ENCODE measurements at regions not wholly inside any gene's neighbourhood (a gene's known extent, or its start where the extent isn't known, plus 50 kb on each side); places are given as distances from the start of the nearest gene placed in this dataset.
"Not testable (repeated sequence)": the region's sequence is repeated elsewhere in the genome, so short reads cannot be mapped to it uniquely, and the experiment has no call there.

- TF ChIP-seq CTCF (IDR thresholded peaks at IDR 0.05) (no peak), POLR2A (IDR thresholded peaks at IDR 0.05) (no peak)
- Histone ChIP-seq H3K4me3 (no peak overlapping the region), H3K9me3 (replicated peaks in 1 of 3) (no peaks in the 10 kb centered on the region), H3K4me1 (replicated peaks in 1 of 2) (peaks cover 4 to 14% of the 10 kb centered on the region in 2 donors), H3K27ac (no peak overlapping the region), H3K27me3 (no peaks in the 10 kb centered on the region), H3K36me3 (replicated peaks in 1 of 2) (no peaks in the 10 kb centered on the region)
- intact Hi-C loops (cut with DNase I) = no loop called here
- DNase-seq = no peak
- WGBS, 4 donors = 74 to 89% (median 82%) methylated on average over 6 of the region's 6 CpGs
Measured at GRCh38 chr7:17046666-17047065, 164.9 kb upstream of the AGR3 start.

GRCh38 chr7:17053164-17053563 is 171.4 kb upstream of the AGR3 start:
- H3K9me3 ChIP-seq (replicated peaks in 1 of 3); intact Hi-C loops (cut with DNase I); H3K36me3 ChIP-seq (replicated peaks in 1 of 2); H3K27me3 ChIP-seq; DNase-seq; H3K27ac ChIP-seq; H3K4me1 ChIP-seq (replicated peaks in 1 of 2); H3K4me3 ChIP-seq: not testable (repeated sequence)
- WGBS, 4 donors = 76 to 87% (median 84%) methylated on average over 3 to 9 of the region's 9 CpGs

- intact Hi-C loops (cut with DNase I) = no loop called here
Measured at GRCh38 chr7:17054206-17054605, 172.4 kb upstream of the AGR3 start.

GRCh38 chr7:17054836-17055235 is 173.1 kb upstream of the AGR3 start:
- Histone ChIP-seq H3K9me3 (replicated peaks in 1 of 3) (no peaks in the 10 kb centered on the region), H3K36me3 (replicated peaks in 1 of 2) (no peaks in the 10 kb centered on the region), H3K4me3 (no peak overlapping the region), H3K4me1 (replicated peaks in 1 of 2) (no peaks in the 10 kb centered on the region), H3K27me3 (no peaks in the 10 kb centered on the region), H3K27ac (no peak overlapping the region)
- no peak for DNase-seq
- no peak for TF ChIP-seq POLR2A (IDR thresholded peaks at IDR 0.05)
- no peak for TF ChIP-seq CTCF (IDR thresholded peaks at IDR 0.05)
- WGBS, 4 donors = 75 to 79% (median 75%) methylated on average over 2 of the region's 2 CpGs
- intact Hi-C loops (cut with DNase I) = no loop called here

More at GRCh38 chr7:17054206-17054605, 172.4 kb upstream of the AGR3 start:
- no peaks in the 10 kb centered on the region for H3K4me1 ChIP-seq (replicated peaks in 1 of 2)
- H3K36me3 ChIP-seq (replicated peaks in 1 of 2) = no peaks in the 10 kb centered on the region
- no peak overlapping the region for H3K27ac ChIP-seq
- TF ChIP-seq CTCF (IDR thresholded peaks at IDR 0.05) (no peak), POLR2A (IDR thresholded peaks at IDR 0.05) (no peak)
- WGBS, 4 donors = 60 to 88% (median 71%) methylated on average over 3 of the region's 3 CpGs
- H3K4me3 ChIP-seq = no peak overlapping the region
- H3K9me3 ChIP-seq (replicated peaks in 1 of 3) = no peaks in the 10 kb centered on the region
- no peaks in the 10 kb centered on the region for H3K27me3 ChIP-seq
- no peak for DNase-seq

GRCh38 chr7:17055596-17055995 is 173.8 kb upstream of the AGR3 start:
- DNase-seq = no peak
- H3K9me3 ChIP-seq (replicated peaks in 1 of 3) = no peaks in the 10 kb centered on the region
- TF ChIP-seq POLR2A (IDR thresholded peaks at IDR 0.05) (no peak), CTCF (IDR thresholded peaks at IDR 0.05) (no peak)
- no peaks in the 10 kb centered on the region for H3K27me3 ChIP-seq
- H3K27ac ChIP-seq = no peak overlapping the region
- 91 to 98% (median 95%) methylated on average over 2 of the region's 2 CpGs for WGBS, 4 donors
- no peaks in the 10 kb centered on the region for H3K4me1 ChIP-seq (replicated peaks in 1 of 2)
- intact Hi-C loops (cut with DNase I) = no loop called here
- no peaks in the 10 kb centered on the region for H3K36me3 ChIP-seq (replicated peaks in 1 of 2)
- no peak overlapping the region for H3K4me3 ChIP-seq

Data from adrenal gland (tissue), 9 donors.